GM19397 (cell line): ENCODE measurements at regions not wholly inside any gene's neighbourhood (a gene's known extent, or its start where the extent isn't known, plus 50 kb on each side); places are given as distances from the start of the nearest gene placed in this dataset.

Experiments used
- ATAC-seq: cut with Tn5 transposase; IDR thresholded peaks from one replicate; pipeline ENCODE4 v1.9.1; 2021; ENCODE audit warnings: mild to moderate bottlenecking, moderate library complexity; ENCODE audit not compliant: unreplicated experiment

DNA sequence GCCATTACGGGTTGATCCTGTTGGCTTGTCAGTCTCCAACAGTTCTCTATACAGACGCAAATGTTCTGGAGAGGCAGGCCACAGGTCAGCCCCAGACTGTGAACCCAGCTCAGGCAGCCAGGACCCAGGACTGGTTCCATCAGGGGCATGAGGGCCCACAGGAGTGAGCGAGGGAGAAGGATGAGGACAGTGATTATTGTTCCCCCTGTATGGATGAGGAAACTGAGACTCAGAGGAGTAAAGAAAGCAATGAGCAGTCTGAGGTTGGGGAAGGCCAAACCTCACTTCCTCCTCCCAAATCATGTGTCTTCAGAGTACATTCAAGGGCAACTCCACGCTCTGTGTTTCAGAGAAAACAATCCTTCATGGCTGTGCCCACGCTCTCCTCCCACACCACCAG is 121.9 kb downstream of the RPLP1 start:
- ATAC-seq = no peak

GRCh38 chr15:69575387-69575786 is 122.8 kb downstream of the RPLP1 start:
- ATAC-seq = no peak

DNA sequence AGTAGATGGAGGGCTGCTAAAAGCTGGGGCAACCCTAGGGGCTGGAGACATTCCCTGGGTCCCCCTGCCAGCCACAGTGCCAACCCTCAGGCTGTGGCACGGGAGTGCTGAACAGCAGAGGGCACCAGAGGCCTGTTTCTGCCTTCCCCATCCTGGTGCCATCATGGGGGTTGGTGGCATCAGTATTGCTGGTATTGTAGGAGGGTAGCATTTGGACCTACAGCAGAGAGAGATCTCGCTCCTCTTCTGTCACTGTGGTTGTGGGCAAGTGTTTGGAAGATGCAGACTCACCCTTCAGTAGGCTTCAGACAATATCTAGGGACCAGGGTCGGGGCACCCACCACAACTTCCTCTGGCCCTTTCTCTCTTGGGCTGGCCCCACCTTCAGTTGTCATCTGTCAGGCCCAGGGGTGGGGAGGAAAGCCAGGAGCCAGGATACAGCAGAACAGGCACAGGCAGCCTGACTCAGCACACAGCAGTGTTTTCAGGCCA is 123.5 kb downstream of the RPLP1 start:
- no peak for ATAC-seq

DNA sequence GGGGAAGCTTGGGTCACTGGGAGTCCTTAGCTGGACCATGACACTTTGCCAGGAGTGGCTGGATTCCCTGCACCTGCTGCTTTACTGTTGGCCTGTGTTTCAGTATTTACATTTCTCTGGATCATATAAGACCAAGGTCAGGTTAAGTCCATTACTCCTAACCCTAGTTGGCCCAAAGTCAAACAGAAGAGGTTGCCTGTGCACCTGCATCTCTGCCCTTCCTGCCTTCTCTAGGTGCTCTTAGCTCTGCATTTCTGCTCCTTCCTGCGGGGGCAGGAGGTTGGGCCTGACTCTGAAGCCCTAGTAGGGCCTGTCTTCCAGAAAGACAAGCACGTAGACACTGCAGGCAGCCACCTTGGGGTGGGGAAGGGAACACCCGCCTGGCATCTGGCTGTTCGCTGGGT is 124.3 kb downstream of the RPLP1 start:
- no peak for ATAC-seq

DNA sequence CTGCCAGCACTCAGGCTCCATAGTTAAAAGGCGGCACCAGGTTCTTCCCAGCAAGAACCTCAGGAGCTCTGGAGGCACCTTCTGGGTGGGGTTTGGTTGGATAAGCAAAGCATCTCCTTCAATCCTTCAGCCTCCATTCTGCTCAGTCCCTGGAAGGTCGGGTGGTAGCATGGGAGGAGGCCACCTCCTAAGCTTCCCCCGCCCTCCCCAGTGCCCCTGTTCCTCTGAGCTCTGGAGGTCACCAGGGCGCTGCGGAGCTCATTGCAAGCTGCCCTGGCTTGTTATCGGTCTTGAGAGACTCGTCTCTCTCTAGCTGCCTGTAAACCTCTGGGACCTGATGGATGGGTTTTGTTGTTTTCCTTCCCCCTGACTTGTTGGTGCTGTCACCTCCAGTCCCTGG is 124.8 kb downstream of the RPLP1 start:
- no peak for ATAC-seq

DNA sequence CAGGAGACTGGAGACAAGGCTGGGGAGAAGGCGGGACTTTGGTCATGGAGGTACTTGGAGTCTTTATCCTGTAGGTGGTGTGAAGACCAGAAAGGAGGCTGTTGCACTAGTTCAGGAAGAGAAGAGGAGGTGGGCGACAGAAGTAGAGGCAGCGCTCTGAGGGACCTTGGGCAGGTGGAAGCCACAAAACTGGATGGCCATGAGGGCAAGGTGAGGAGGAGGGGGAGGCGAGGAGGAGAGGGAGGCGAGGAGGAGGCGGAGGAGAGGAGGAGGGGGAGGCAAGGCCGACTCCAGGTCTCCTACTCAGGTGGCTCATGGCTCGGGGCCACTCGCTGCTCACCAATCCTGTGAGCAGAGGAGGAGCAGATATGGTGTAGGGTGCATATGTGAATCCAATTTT is 125.6 kb downstream of the RPLP1 start:
- no peak for ATAC-seq

- no peak for ATAC-seq
Measured at GRCh38 chr15:69578787-69579583, 126.4 kb downstream of the RPLP1 start.

GRCh38 chr15:69579950-69580618 is 127.5 kb downstream of the RPLP1 start:
- ATAC-seq = no peak

DNA sequence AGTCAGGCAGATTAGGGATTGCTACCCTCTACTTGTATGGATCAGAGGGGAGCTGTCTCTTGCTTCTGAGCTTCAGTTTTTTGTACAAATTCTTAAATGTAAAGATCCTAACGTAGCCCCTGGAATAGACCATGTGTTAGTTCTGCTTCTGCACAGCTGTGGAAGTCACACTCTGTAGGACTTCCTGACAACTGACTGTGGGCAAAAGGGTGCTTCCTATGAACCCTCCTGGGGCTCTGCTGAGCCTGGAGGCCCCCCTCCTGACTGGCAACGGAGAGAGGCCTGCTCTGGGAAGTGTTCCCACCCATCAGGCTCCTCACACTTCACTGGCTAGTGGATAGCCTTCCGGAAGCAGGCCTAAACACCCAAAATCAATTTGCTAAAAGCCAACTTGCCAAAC is 131.0 kb downstream of the RPLP1 start:
- ATAC-seq = no peak

GRCh38 chr15:69585937-69586336 is 133.3 kb downstream of the RPLP1 start:
- ATAC-seq = no peak

DNA sequence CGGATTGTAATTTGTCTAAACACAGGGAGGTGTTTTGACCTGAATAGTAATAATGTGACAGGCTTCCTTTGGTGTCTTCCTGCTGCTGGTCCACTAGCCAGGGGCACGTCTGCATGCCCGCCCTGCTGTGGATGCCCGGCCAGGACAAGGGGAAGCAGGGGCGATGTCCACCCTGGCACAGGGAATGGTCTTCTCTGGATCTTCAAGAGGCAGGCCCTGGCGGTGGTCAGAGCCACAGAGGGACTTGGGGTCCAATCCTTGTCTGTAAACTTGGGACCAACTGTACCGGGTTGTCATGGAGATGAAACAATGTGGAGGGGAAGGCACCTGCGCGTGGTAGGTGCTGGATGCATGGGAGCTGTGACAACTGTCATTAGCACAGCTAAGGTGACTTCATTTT is 134.1 kb downstream of the RPLP1 start:
- no peak for ATAC-seq

DNA sequence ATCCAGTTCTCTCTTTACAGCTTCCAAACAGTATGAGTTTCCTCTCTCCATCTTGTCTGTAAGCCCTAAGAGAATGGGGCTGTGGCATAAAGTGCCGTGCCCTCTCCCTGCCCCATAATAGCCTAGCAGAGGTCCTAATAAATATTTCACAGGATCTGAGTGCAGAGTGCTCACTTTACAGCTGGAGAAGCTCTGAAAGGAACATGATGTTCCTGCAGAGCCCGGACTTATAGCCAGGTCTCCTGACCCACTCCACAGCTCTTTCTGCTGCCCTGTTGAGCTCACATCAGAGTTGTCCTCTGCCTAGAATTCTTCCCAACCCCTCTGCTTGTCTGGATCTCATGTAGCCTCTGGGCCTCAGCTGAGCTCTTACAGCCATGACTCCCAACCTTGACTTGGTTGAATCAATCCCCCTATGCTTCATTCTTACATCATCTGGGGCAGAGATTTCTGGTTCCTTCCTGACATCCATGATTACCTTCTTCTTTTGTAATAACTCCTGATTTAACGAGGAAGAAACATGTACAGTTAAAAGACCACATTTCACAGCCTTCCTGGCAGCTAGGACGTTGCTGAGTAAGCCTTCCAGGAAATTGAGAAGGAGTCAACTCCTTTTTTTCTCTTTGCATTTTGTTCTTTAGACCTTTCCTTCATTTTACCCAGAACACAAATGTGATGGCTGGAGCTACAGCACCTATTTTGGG is 135.3 kb downstream of the RPLP1 start:
- no peak for ATAC-seq

DNA sequence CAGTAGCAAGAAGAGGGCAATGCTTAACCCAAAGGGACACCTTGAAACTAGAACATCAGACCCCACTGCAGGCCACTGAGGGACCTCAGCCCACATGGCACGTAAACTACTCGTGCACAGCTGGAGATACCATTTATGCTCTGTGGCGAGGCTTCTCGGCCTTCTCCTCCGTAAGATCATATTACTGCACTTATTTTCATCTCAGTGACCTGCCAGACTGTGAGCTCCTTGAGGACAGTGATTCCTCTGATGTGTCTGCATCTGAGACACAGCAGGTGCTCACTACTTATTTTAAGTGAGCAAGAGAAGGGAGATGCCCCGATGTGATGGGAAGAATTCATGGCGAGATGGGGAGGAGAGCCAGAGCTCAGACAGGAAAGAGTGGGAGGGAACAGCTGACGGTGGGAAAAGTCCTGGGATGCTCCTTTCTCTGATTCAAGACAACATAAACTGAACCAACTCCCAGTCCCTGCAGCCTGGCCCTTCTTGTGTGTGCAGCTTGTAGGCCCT is 137.6 kb downstream of the RPLP1 start:
- no peak for ATAC-seq

- no peak for ATAC-seq
Measured at GRCh38 chr15:69590932-69591524, 138.4 kb downstream of the RPLP1 start.

DNA sequence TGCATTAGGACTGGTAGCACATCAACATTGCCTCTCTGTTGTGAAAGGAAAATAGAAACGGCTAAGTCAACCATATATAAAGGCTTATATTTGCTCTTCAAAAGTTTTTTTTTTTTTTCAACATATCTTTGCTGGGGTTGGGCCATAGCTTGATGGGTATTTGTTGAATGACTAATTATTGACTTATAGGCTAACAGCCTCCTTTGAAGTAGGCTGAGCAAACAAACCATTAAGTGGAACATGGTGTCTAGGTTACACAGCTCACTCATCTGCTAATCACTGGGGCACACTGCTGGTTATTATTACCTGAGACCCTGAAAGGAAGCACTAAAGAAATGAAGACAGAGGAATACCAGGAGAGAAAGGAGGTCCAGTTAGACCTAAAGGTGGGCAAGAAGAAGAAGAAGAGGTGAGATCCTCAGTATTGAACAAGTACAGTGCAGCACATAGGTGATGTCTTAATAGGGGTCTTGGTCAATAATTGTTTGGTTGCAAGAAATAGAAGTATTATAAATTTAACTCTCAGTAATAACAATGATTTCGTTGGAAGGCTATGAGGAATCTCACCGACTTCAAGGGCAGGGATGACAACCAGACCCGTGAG is 139.4 kb downstream of the RPLP1 start:
- ATAC-seq = no peak

DNA sequence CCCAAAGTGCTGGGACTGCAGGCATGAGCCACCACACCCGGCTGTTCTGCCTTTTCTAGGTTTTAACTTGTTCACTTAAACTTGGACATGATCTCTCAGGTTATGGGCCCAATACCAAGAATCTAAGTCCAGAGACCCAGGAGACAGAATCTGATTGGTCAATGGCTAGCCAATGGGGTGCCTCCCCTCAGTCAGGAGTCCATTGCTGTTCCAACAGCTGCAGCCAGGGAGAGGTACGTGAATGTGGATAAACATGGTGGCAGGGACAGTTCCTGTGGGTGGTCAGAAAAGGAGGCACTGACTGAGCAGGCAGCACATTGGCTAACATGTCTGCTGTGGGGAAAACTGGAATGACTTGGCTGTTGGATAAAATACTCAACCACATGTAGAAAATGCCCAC is 140.3 kb downstream of the RPLP1 start:
- ATAC-seq = no peak

GRCh38 chr15:69593488-69593887 is 140.9 kb downstream of the RPLP1 start:
- ATAC-seq = no peak

GRCh38 chr15:69593981-69594966 is 141.7 kb downstream of the RPLP1 start:
- ATAC-seq = no peak

DNA sequence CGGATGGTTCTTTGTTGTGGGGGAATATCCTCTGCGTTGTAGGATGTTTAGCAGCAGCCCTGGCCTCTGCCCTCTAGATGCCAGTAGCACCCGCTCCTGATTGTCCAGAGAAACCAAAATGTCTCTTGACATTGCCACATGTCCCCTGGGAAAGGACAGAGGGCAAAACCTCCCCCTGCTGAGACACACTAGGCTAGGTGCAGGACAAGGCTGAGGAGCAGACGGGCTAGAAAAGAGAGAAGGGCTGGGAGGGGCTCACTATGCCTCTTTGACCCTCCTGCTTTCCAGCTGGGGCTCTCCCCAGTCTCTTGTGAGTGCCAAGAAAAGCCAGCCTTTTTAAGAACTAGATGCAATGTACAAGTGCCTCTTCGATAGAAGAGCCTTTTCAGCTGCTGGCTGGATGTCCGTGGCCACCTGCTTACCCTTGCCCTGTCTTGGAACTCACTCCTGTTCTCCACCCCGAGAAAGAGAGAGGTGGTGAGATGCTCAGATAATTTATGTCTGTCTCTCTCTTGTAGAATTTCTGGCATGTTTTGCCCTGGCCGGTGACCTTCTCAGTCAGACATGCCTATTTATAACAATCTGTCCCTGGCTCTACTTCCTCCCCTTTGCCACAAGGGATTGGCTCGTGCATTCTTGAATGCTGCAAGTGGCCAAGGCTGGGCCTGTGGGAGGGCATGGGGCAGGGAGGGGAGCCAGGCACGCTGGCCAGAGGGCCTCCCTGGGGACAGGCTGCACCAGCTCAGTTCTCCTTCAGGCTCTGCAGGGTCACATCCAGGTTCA is 142.6 kb downstream of the RPLP1 start:
- ATAC-seq = no peak
